Pancreas (tissue), 10 donors: ENCODE measurements at regions not wholly inside any gene's neighbourhood (a gene's known extent, or its start where the extent isn't known, plus 50 kb on each side); places are given as distances from the start of the nearest gene placed in this dataset.
A peak's percentile ranks its signal among the peaks of the same experiment; 100 is the strongest.

Experiments
- ATAC-seq, 4 donors: fragments of 200-7000 bp; cut with Tn5 transposase; one replicate each; pipeline versions ENCODE4 v1.8.0 to v1.9.1; 2020; ENCODE audit warnings: mild to moderate bottlenecking in 4 of 4, moderate library complexity in 4 of 4
- DNase-seq, 6 donors: peaks; one replicate each; pipeline ENCODE4 v3.0.0-alpha.2; 2020
- FAIRE-seq: peaks from 2 replicates; lab custom pipeline; 2012; peaks lifted over from hg19 to GRCh38; lab: Jason Lieb, UNC
- H3K27ac ChIP-seq, 4 donors: fragments of 200-600 bp; sonication (generic); 1 replicate in 3 of 4; 2 replicates in 1 of 4; pipeline versions ENCODE4 v1.5.0 to v1.8.0; 2020
- H3K27me3 ChIP-seq, 4 donors: fragments of 200-600 bp; one replicate each; pipeline ENCODE4 v1.8.0; 2021
- H3K36me3 ChIP-seq, 3 donors: fragments of 200-600 bp; sonication (generic) in 1 of 3; one replicate each; pipeline versions ENCODE4 v1.5.0 to v1.8.0; 2020 to 2021
- H3K4me1 ChIP-seq, 3 donors: fragments of 200-600 bp; one replicate each; pipeline ENCODE4 v1.8.0; 2021
- H3K4me3 ChIP-seq, 4 donors: fragments of 200-600 bp; sonication (generic) in 2 of 4; one replicate each; pipeline versions ENCODE4 v1.5.0 to v1.8.0; 2020 to 2021
- H3K9me3 ChIP-seq, 4 donors: fragments of 200-600 bp; one replicate each; pipeline ENCODE4 v1.8.0; 2021
- whole genome bisulfite sequencing, 2 donors: extraction: QIAGEN DNeasy Blood & Tissue Kit; methylation state at CpG; one replicate each; pipeline ENCODE4 v1.1.7; 2013; 5-methylcytosine and 5-hydroxymethylcytosine counted together
- intact Hi-C, 3 donors: fragments of 100-400 bp; cut with DNase I; formaldehyde crosslinking; loops; one replicate each; pipeline versions ENCODE4 v1.11.1 to v1.14.2; 2022
- TF ChIP-seq, protein P1 (sequence below), 4 donors: fragments of 200-600 bp; sonication (generic) in 3 of 4; IDR thresholded peaks; one replicate each; pipeline versions ENCODE4 v1.5.0 to v1.8.0; 2021; ENCODE audit warnings: antibody characterized with exemption in 4 of 4
- donor health status: healthy with polysubstance abuse.
- donor health status: DM: no; HTN: no; CAD: no; lungs with moderate emphysema.
- donor health status: DM: no; HTN: no; CAD: no.
- donor health status: control.
- donor health status: control.
- donor health status: Bipolar disorder and iron deficiency.
- donor health status: DM: yes; HTN: yes; CAD: no.
- donor health status: DM: no; HTN: no; CAD: no.
- donor health status: DM: no; HTN: no; CAD: no.
- donor health status: DM: yes; HTN: yes; CAD: no.

GRCh38 chr12:19799895-19800602 is 360.8 kb downstream of the AEBP2 start:
- peak overlapping the region in 1 of 4 donors; percentile 15 for H3K27ac ChIP-seq
- TF ChIP-seq, protein P1, sequence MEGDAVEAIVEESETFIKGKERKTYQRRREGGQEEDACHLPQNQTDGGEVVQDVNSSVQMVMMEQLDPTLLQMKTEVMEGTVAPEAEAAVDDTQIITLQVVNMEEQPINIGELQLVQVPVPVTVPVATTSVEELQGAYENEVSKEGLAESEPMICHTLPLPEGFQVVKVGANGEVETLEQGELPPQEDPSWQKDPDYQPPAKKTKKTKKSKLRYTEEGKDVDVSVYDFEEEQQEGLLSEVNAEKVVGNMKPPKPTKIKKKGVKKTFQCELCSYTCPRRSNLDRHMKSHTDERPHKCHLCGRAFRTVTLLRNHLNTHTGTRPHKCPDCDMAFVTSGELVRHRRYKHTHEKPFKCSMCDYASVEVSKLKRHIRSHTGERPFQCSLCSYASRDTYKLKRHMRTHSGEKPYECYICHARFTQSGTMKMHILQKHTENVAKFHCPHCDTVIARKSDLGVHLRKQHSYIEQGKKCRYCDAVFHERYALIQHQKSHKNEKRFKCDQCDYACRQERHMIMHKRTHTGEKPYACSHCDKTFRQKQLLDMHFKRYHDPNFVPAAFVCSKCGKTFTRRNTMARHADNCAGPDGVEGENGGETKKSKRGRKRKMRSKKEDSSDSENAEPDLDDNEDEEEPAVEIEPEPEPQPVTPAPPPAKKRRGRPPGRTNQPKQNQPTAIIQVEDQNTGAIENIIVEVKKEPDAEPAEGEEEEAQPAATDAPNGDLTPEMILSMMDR (IDR thresholded peaks at IDR 0.05) = no peak
- ATAC-seq (peak in 2 of 4 donors; percentile 23 to 62), FAIRE-seq (no peak), DNase-seq (peak in 1 of 6 donors; percentile 46)
- intact Hi-C loops = no loop called here
- no peak overlapping the region for H3K4me3 ChIP-seq
- H3K4me1 ChIP-seq = peaks cover 0 to 6% (median 4%) of the 10 kb centered on the region in 3 donors
- no peaks in the 10 kb centered on the region for H3K36me3 ChIP-seq
- H3K27me3 ChIP-seq = no peaks in the 10 kb centered on the region
- WGBS, 2 donors = 42 to 56% methylated on average over 5 of the region's 5 CpGs
- H3K9me3 ChIP-seq = no peaks in the 10 kb centered on the region

GRCh38 chr12:19800884-19801283 is 361.6 kb downstream of the AEBP2 start:
- H3K27ac ChIP-seq = no peak overlapping the region
- intact Hi-C loops = no loop called here
- H3K27me3 ChIP-seq = no peaks in the 10 kb centered on the region
- H3K4me1 ChIP-seq = peaks cover 0 to 6% (median 4%) of the 10 kb centered on the region in 3 donors
- FAIRE-seq (no peak), DNase-seq (no peak), ATAC-seq (peak in 3 of 4 donors; percentile 34 to 74 (median 66))
- 16 to 34% methylated on average over 4 of the region's 4 CpGs for WGBS, 2 donors
- H3K9me3 ChIP-seq = no peaks in the 10 kb centered on the region
- H3K4me3 ChIP-seq = no peak overlapping the region
- TF ChIP-seq, protein P1 (IDR thresholded peaks at IDR 0.05) = no peak
- H3K36me3 ChIP-seq = no peaks in the 10 kb centered on the region

DNA sequence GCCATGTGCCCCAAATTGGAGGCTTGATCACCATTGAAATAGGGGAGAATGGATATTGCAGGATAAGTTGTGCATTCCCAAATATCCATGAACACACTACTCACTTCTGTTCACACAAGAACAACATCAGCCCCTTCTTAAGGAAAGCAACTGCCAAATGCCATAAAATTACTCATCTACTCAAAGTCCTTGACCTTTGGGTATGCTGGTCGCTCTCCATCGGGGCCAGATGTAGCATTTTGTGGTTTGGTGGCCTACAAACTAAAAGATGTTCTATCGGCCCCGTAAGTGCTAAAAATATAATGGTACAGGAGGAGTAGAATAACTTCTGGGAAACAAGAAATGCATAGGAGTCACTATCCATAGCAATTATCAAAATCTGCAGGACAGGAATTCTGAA is 362.6 kb downstream of the AEBP2 start:
- intact Hi-C loops = no loop called here
- no peaks in the 10 kb centered on the region for H3K27me3 ChIP-seq
- no peak overlapping the region for H3K4me3 ChIP-seq
- 76 to 87% methylated on average over 4 of the region's 4 CpGs for WGBS, 2 donors
- FAIRE-seq (no peak), ATAC-seq (no peak), DNase-seq (no peak)
- peaks cover 0 to 6% (median 4%) of the 10 kb centered on the region in 3 donors for H3K4me1 ChIP-seq
- TF ChIP-seq, protein P1 (IDR thresholded peaks at IDR 0.05) = no peak
- no peaks in the 10 kb centered on the region for H3K9me3 ChIP-seq
- no peak overlapping the region for H3K27ac ChIP-seq
- no peaks in the 10 kb centered on the region for H3K36me3 ChIP-seq

- intact Hi-C loops = no loop called here
- 91 to 93% methylated on average over 2 of the region's 2 CpGs for WGBS, 2 donors
- Histone ChIP-seq H3K27me3 (no peaks in the 10 kb centered on the region), H3K4me1 (peaks cover 0 to 6% (median 4%) of the 10 kb centered on the region in 3 donors), H3K27ac (no peak overlapping the region), H3K9me3 (no peaks in the 10 kb centered on the region), H3K36me3 (no peaks in the 10 kb centered on the region), H3K4me3 (no peak overlapping the region)
- no peak for DNase-seq
- TF ChIP-seq, protein P1 (IDR thresholded peaks at IDR 0.05) = no peak
- FAIRE-seq = no peak
- no peak for ATAC-seq
Measured at GRCh38 chr12:19802915-19803314, 363.6 kb downstream of the AEBP2 start.

GRCh38 chr12:19804737-19805136 is 365.4 kb downstream of the AEBP2 start:
- ATAC-seq (no peak), FAIRE-seq (no peak), DNase-seq (no peak)
- Histone ChIP-seq H3K27ac (no peak overlapping the region), H3K27me3 (no peaks in the 10 kb centered on the region), H3K4me3 (no peak overlapping the region), H3K36me3 (no peaks in the 10 kb centered on the region), H3K9me3 (no peaks in the 10 kb centered on the region), H3K4me1 (peaks cover 0 to 6% (median 4%) of the 10 kb centered on the region in 3 donors)
- TF ChIP-seq, protein P1 (IDR thresholded peaks at IDR 0.05) = no peak
- intact Hi-C loops = no loop called here
- WGBS, 2 donors = 86 to 90% methylated on average over 1 of the region's 1 CpG
